Fibroblast of lung (primary cell): ENCODE measurements at regions not wholly inside any gene's neighbourhood (a gene's known extent, or its start where the extent isn't known, plus 50 kb on each side); places are given as distances from the start of the nearest gene placed in this dataset.
"Not testable (repeated sequence)": the region's sequence is repeated elsewhere in the genome, so short reads cannot be mapped to it uniquely, and the experiment has no call there.

ENCODE experiments used
- EZH2 ChIP-seq: IDR thresholded peaks from 2 replicates; pipeline ENCODE4 v1.5.1; 2012; ENCODE audit warnings: low read length, control low read depth, mild to moderate bottlenecking; ENCODE audit errors: missing control alignments
- TF ChIP-seq, protein P1 (sequence below), 2 donors: IDR thresholded peaks in 1 of 2; conservative IDR thresholded peaks in 1 of 2; 1 replicate in 1 of 2; 2 replicates in 1 of 2; pipeline ENCODE4 v1.5.1; 2011 to 2012; ENCODE audit warnings: low read length in 2 of 2, control low read depth in 1 of 2, inconsistent platforms in 1 of 2, low read depth in 1 of 2, mild to moderate bottlenecking in 1 of 2

DNA sequence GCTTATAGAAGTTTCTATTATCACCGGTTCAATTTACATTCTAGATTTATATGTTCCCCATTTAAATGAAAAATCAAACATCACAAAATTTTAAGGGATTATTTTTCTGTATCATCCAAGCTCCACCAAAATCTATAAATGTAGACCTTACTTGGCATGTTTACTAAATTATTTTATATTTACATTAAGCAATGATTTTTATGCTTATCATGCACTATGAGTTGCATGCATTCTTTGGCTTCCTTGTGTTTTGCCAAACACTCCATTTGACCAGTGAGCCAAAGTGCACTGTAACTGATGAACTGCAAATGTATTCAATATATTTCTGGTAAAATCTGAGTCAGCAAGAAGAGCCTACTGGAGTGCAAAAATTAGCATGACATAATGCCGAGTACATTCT is 595.5 kb upstream of the PCDH7 start:
- TF ChIP-seq, protein P1, sequence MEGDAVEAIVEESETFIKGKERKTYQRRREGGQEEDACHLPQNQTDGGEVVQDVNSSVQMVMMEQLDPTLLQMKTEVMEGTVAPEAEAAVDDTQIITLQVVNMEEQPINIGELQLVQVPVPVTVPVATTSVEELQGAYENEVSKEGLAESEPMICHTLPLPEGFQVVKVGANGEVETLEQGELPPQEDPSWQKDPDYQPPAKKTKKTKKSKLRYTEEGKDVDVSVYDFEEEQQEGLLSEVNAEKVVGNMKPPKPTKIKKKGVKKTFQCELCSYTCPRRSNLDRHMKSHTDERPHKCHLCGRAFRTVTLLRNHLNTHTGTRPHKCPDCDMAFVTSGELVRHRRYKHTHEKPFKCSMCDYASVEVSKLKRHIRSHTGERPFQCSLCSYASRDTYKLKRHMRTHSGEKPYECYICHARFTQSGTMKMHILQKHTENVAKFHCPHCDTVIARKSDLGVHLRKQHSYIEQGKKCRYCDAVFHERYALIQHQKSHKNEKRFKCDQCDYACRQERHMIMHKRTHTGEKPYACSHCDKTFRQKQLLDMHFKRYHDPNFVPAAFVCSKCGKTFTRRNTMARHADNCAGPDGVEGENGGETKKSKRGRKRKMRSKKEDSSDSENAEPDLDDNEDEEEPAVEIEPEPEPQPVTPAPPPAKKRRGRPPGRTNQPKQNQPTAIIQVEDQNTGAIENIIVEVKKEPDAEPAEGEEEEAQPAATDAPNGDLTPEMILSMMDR (conservative IDR thresholded peaks at IDR 0.05 in 1 of 2, IDR thresholded peaks at IDR 0.05 in 1 of 2; ENCODE audit: low read depth in 1 of 2, low read length in 2 of 2), result not testable (repeated sequence)
- not testable (repeated sequence) for TF ChIP-seq EZH2
